PC-9 (cell line): ENCODE measurements at regions not wholly inside any gene's neighbourhood (a gene's known extent, or its start where the extent isn't known, plus 50 kb on each side); places are given as distances from the start of the nearest gene placed in this dataset.

ENCODE experiments used
- BruUV-seq: library from RNA; stranded (reverse); fragments of 400-500 nt; replicated peaks from 2 replicates; lab custom pipeline; 2021; lab: Mats Ljungman, UMichigan
- CTCF ChIA-PET: fragments of 300-600 bp; sonication (Branson Sonifier 250); formaldehyde crosslinking; loops from one replicate; lab custom pipeline; 2022; ENCODE audit warnings: antibody characterized with exemption; lab: Charles Lee
- POLR2A ChIA-PET: fragments of 300-600 bp; sonication (Branson Sonifier 250); formaldehyde crosslinking; loops from one replicate; lab custom pipeline; 2022; ENCODE audit warnings: antibody characterized with exemption; ENCODE audit not compliant: unreplicated experiment; lab: Charles Lee
- DNase-seq, 2 experiments: peaks; one replicate each; pipeline versions ENCODE4 v3.0.0 to v3.0.0-alpha.2; 2015 to 2022; ENCODE audit warnings: mixed read lengths in 1 of 2
- H2AFZ ChIP-seq: fragments of 200-600 bp; sonication (generic); 2 replicates; pipeline ENCODE4 v1.8.1; 2017; ENCODE audit warnings: antibody characterized with exemption
- H3F3A ChIP-seq: fragments of 200-600 bp; sonication (generic); 2 replicates; pipeline ENCODE4 v1.8.1; 2017; ENCODE audit warnings: antibody characterized with exemption, mild to moderate bottlenecking, low read depth; ENCODE audit not compliant: insufficient read depth
- H3K27ac ChIP-seq: fragments of 200-600 bp; sonication (generic); 2 replicates; pipeline ENCODE4 v1.6.1; 2016; ENCODE audit warnings: mixed run types
- H3K27me3 ChIP-seq: fragments of 200-600 bp; sonication (generic); 2 replicates; pipeline ENCODE4 v1.6.1; 2016; ENCODE audit warnings: low read depth, mixed run types; ENCODE audit not compliant: insufficient read depth
- H3K36me3 ChIP-seq: fragments of 200-600 bp; sonication (generic); 2 replicates; pipeline ENCODE4 v1.6.1; 2016; ENCODE audit warnings: low read depth, mixed run types
- H3K4me1 ChIP-seq: fragments of 200-600 bp; sonication (generic); replicated peaks from 2 replicates; pipeline ENCODE4 v1.6.1; 2016; ENCODE audit warnings: mixed run types; ENCODE audit not compliant: insufficient read depth
- H3K4me2 ChIP-seq: fragments of 200-600 bp; sonication (generic); 2 replicates; pipeline ENCODE4 v1.6.1; 2017; ENCODE audit warnings: mixed run types
- H3K4me3 ChIP-seq: fragments of 200-600 bp; sonication (generic); 2 replicates; pipeline ENCODE4 v1.6.1; 2016; ENCODE audit warnings: mixed run types
- H3K79me2 ChIP-seq: fragments of 200-600 bp; sonication (generic); 2 replicates; pipeline ENCODE4 v1.6.1; 2017; ENCODE audit warnings: low read depth, mixed run types
- H3K9me2 ChIP-seq: fragments of 200-600 bp; sonication (generic); 2 replicates; pipeline ENCODE4 v1.8.1; 2017; ENCODE audit warnings: mild to moderate bottlenecking; ENCODE audit not compliant: insufficient read depth
- H3K9me3 ChIP-seq: fragments of 200-600 bp; sonication (generic); 2 replicates; pipeline ENCODE4 v1.8.1; 2016; ENCODE audit warnings: low read depth; ENCODE audit not compliant: insufficient read depth
- H4K20me1 ChIP-seq: fragments of 200-600 bp; sonication (generic); 2 replicates; pipeline ENCODE4 v1.8.1; 2017; ENCODE audit not compliant: insufficient read depth
- CTCF ChIP-seq: fragments of 200-600 bp; sonication (generic); conservative IDR thresholded peaks from 2 replicates; pipeline ENCODE4 v1.6.1; 2017; ENCODE audit warnings: mixed run types, antibody characterized with exemption, mild to moderate bottlenecking, moderate library complexity
- EZH2 ChIP-seq: fragments of 200-600 bp; sonication (generic); IDR thresholded peaks from 2 replicates; pipeline ENCODE4 v1.8.0; 2017; ENCODE audit warnings: antibody characterized with exemption, low read depth
- intact Hi-C: fragments of 100-400 bp; cut with micrococcal nuclease; formaldehyde crosslinking; loops from one replicate; pipeline ENCODE4 v1.10.0; 2022; ENCODE audit not compliant: unreplicated experiment

- H3K4me2 ChIP-seq, result no peak overlapping the region
- ChIA-PET CTCF (no interaction called here), POLR2A (no interaction called here)
- H4K20me1 ChIP-seq, result no peaks in the 10 kb centered on the region
- no peaks in the 10 kb centered on the region for H3K79me2 ChIP-seq
- no peaks in the 10 kb centered on the region for H3K9me2 ChIP-seq
- intact Hi-C loops, result no loop called here
- H3K4me1 ChIP-seq, result no peaks in the 10 kb centered on the region
- peaks cover 63% of the 10 kb centered on the region for H3K27me3 ChIP-seq
- no peak overlapping the region for H3K27ac ChIP-seq
- no peak overlapping the region for H2AFZ ChIP-seq
- H3K4me3 ChIP-seq, result no peak overlapping the region
- no peaks in the 10 kb centered on the region for H3K9me3 ChIP-seq
- TF ChIP-seq EZH2 (no peak), CTCF (no peak)
- DNase-seq, result no peak
- no peaks in the 10 kb centered on the region for H3K36me3 ChIP-seq
- no peaks in the 10 kb centered on the region for H3F3A ChIP-seq
- no TSS peak for BruUV-seq
Observed at GRCh38 chr9:113781381-113781780, 94.7 kb upstream of the ZNF618 start.

DNA sequence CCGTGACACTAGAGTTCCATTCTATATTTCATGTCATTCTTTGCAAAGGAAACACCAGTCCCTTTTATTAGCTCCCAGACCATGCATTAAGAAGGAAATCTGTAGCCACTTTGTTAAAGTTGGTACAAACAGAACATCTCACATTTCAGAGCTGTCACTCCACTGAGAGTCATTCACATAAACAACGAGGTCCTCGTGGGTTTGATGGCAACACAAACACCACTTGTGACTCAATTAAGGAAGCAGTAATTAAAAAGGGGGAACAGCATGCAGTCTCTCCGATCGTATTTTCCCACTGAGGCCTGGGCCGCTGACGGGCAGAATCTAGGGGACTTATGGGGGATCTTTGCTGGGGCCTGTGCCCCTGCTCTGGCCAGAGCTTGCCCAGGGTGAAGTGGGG lies 94.2 kb upstream of the ZNF618 start:
- Histone ChIP-seq H3K4me1 (no peaks in the 10 kb centered on the region), H3K27me3 (peaks cover 63% of the 10 kb centered on the region), H3K9me2 (no peaks in the 10 kb centered on the region), H3K4me2 (no peak overlapping the region), H3K4me3 (no peak overlapping the region), H3K27ac (no peak overlapping the region), H3K9me3 (no peaks in the 10 kb centered on the region), H4K20me1 (no peaks in the 10 kb centered on the region), H3F3A (no peaks in the 10 kb centered on the region), H3K36me3 (no peaks in the 10 kb centered on the region), H3K79me2 (no peaks in the 10 kb centered on the region), H2AFZ (no peak overlapping the region)
- ChIA-PET POLR2A (no interaction called here), CTCF (no interaction called here)
- DNase-seq, result no peak
- intact Hi-C loops, result no loop called here
- no TSS peak for BruUV-seq
- no peak for TF ChIP-seq CTCF
- no peak for TF ChIP-seq EZH2

- H3K27ac ChIP-seq, result no peak overlapping the region
Observed at GRCh38 chr9:113783475-113783874, 92.6 kb upstream of the ZNF618 start.

More at GRCh38 chr9:113783475-113783874, 92.6 kb upstream of the ZNF618 start:
- Histone ChIP-seq H3F3A (no peaks in the 10 kb centered on the region), H3K9me3 (no peaks in the 10 kb centered on the region), H2AFZ (no peak overlapping the region), H3K4me1 (no peaks in the 10 kb centered on the region), H3K9me2 (no peaks in the 10 kb centered on the region), H3K4me3 (no peak overlapping the region), H4K20me1 (no peaks in the 10 kb centered on the region), H3K36me3 (no peaks in the 10 kb centered on the region), H3K27me3 (peaks cover 76% of the 10 kb centered on the region), H3K4me2 (no peak overlapping the region), H3K79me2 (no peaks in the 10 kb centered on the region)
- intact Hi-C loops, result no loop called here
- CTCF ChIA-PET, result no interaction called here
- POLR2A ChIA-PET, result no interaction called here
- DNase-seq, result no peak
- no TSS peak for BruUV-seq
- TF ChIP-seq EZH2, result no peak
- no peak for TF ChIP-seq CTCF
